HG03354 (cell line): ENCODE measurements at regions not wholly inside any gene's neighbourhood (a gene's known extent, or its start where the extent isn't known, plus 50 kb on each side); places are given as distances from the start of the nearest gene placed in this dataset.
"Not testable (repeated sequence)": the region's sequence is repeated elsewhere in the genome, so short reads cannot be mapped to it uniquely, and the experiment has no call there.

Experiments used
- ATAC-seq: cut with Tn5 transposase; IDR thresholded peaks from one replicate; pipeline ENCODE4 v1.9.1; 2021; ENCODE audit warnings: mild to moderate bottlenecking; ENCODE audit not compliant: unreplicated experiment, poor library complexity, severe bottlenecking

DNA sequence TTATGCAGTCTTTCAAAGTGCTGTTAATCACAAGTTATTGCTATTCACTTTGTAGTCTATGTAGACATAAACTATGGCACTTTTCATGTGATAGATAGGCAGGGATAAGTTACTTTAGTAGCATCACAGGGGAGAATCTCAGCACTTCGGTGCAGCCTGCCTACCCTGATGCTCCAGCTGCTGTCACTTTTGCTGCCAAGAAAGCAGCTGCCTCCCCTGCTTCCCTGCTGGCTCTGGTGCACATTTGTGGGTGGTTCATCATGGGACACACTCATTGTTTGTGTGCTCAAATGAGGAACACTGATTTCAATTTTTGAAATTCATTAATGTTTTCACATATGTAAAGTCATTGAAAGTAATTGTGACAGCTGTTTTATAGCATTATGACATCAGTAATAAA is 272.6 kb downstream of the S1PR1 start:
- ATAC-seq = no peak

DNA sequence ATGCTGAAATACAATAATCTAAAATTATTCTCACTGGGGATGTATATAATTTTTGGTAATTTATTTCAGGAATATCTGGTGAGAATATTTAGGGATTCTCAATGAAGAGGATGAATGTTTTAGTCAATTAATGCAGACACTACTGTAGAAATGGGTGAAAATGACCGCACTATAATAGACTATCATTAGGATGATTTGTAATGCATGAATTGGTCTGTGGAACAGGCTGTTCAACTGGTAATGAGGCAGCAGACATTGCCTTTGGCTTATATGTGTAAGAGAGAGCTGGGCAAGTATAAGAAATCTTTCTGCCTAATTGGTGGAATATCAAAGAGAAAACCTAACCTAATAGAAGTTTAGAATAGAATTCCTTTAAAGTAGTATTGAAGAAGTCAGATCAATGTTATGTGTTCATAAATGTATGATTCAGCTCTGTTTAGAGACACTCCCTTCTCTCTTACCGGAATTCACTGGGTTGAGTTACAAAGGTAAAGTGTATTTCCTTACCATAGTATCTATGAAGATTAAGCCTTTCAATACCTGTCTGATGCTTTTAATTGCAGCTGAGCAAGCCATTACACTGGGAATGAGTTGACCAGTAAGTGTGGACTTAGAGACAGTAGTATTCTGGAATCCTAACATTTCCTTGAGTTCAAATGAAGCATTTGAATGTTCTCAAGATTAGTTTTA is 274.5 kb downstream of the S1PR1 start:
- no peak for ATAC-seq

DNA sequence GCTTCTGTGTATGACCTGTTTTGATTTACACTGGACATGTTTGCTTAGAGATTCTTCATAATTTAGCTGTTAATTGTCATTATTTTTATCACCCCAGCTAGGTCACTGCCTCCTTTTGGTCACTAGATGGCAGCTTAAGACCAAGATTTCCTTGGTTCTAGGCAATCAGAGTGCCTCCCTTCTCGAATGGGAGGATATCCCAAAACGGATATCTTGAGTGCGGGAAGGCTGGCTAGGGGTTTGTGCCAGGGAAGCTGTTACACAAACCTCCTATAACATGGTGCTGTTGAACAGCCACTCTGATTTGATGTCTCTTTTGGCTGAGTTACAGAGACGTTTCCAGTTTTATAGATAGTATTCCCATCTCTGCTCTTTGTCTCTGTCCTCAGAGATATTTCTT is 283.5 kb downstream of the S1PR1 start:
- ATAC-seq = peak; percentile 92

DNA sequence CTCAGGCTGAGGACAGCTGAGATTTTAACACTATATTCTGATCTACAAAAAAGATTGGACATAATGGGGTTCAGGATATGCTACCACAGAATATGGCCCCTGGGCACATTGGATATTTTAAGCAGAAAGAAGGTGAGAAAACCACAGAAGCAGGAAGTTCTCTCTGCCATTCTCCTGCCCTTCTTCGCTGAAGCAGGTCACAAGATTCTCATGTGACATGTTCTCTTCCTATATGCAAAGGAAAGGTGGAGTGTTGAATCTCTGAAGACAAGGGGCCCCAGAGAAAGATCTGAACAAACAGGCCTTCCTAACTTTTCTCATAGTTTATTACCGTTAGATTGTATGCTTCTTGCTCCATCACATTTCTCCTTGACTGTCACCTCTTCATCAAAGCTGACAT is 285.7 kb downstream of the S1PR1 start:
- no peak for ATAC-seq

DNA sequence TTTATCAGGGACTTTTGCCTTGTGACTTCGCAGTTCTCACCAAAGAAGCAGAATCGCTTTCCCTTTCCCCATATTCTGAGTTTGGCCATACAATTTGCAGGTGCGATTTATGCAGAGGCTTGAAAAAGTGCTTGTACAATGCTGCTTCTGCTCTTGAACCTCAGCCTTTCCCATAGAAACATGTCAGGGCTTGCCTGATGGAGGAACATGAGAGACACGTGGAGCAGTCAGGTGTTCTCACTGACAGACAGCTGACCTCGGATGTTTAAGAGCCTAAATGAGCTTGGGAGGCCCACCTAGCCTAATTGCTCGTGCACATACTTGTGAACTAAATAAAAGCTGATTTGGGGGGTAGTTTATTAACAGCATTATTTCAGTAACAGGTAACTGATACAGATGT is 290.0 kb downstream of the S1PR1 start:
- no peak for ATAC-seq

DNA sequence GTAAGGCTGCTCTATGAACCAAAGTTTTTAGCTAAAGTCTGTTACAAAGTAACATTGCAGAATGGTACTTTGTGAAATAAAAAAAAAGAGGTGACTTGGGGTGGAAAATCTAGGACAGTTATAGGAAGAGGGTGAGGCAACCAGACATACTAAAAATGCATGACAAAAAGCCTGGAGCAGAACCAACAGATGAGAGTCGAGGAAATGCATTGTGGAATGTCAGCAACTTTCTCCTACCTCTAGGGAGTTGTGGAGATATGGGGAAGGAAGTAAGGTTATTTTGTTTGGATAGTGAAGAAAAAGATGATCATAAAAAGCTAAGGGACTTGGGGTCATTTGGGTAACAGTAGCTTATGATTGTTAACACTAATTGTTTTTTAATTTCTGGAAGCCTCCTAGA is 295.6 kb downstream of the S1PR1 start:
- no peak for ATAC-seq

DNA sequence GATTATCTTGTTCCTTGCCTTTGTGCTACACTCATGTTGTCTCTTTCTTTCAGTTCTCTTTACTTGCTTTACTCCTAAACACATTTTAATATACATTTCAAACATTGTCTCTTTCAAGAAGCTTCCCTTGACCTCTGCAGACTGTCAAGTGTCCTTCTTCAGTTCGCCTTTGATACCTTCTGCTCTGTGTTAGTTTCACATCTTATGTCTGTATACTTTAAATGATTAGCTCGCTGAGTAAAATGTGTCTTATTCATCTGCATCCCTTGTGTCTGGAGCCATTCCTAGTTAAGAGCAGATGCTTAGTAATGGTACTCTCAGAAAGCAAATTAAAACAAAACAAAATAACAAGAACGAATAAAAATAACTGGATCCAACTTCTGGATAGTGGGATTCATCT is 303.3 kb downstream of the S1PR1 start:
- no peak for ATAC-seq

DNA sequence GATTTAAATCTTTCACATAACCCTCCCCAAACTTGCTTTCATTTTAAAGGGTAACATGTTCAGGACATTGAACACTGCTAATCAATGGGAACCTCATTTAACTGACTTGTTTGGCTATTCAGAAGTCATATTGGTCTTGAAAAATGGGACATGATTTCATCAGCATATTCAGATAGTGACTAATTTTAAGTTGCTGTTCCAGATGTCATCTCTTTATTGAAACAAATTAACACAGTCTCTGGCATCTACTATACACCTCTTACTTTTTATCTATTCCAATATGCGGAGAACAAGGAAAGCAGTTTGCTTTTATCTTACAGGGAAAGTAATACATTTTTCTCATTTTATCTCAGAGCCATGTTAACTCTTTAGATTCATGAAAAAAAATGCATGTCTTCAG is 310.1 kb downstream of the S1PR1 start:
- ATAC-seq = no peak

DNA sequence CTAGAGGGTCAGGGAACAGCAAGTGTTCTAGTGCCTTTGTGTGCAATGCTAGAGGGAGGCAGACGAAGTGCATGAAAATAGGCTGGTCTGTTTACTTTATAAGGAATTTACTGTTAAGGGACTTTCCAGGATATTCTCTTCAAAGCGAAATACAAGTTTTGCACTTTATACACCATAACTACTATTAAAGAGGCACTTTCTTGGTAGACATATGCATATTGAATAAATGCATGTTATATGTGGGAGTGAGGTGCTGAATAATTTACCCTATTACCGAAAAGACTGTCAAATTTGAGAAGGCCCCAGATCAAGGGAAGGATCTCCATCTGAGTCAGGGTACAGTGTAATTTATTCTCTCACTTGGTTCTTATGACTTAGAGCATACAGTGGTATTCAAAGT is 310.5 kb downstream of the S1PR1 start:
- ATAC-seq = no peak

DNA sequence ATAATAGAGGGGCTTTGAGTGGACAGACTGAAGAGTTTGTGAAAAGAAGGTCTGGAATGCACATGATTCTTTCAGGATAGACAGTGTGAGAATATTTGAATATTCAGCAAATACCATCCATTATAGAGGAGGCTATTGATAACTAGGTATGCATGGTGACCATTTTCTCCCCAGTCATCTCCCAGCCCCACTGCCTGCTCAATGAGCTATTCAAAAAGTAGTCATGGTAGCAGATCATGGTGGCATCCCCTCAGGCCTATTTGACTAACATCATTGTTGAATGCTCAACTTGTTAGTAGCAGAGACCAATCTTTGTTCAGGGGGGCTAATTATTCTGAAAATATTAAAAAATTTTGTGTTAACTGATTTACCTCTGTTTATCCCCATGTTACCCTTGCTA is 311.6 kb downstream of the S1PR1 start:
- ATAC-seq = no peak

DNA sequence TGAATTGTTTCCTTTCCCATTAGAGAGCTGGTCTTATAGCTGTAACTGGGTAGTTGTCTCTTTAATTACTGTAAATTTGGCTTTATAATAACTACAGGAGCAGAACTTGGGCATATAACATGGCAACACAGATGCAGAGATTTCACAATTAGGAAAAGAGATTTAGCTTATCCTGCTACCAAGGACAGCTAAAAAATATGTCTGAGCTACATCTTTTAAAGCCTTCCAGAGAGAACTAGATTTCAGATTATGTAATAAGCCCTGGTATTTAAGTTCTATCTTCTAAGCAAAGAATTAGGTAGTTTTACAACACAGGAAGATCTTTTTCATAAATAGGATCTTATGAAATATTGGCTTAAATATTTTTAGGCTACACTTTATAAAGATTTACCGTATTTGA is 313.8 kb downstream of the S1PR1 start:
- no peak for ATAC-seq

DNA sequence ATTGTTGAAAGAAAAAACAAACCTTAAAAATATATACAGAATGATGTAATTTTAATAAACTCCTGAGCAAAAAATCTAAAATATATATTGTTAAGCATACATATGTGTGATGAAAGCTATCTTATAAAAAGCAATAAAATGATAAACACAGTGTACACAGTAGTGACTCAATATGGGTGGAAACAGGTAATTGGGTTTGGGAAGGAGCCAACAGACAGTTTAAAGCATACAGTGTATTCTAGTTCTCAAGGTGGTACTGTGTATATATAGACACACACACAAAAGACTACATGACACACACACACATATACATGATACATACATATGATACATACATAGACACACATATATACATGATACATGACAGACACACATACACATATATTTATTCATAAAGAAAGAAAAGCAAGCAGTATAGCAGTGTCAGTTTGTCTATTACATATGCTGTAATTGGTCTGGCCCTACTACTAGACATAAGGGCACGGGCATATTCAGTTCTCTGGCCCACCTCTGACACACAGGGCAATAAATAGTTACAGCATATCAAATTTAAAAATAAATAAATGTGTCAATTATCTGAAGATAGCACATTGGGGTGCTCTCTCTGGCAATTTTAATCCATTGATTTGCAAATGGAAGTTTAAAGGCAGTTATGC is 330.2 kb downstream of the S1PR1 start:
- no peak for ATAC-seq

DNA sequence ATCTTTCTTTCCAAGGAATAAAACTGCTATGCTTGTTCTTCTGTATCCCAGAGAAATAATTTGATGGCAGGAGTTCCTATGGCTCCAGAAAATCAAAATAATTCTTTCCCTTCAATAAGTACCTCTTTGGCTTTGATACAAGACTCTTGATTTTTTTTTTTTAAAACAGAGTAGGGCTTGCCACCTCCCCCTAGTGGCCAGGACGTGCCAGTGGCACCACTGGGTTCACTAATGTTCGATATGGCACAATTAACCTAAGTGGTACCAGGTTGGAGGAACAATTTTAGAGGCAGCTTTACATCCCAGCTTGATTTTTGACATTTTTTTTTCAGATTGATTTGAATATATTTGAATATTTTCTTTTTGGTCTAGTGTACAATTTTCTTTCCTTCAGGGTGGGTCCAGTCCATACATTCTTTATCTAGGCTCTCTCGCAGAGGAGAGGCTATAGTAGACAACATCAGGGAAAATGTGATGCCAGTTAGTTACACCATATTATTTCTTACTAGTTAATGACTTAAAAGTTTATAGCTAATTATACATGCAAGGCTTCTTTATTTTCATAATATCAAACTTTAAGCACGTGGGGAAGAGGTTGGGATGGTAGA is 330.9 kb downstream of the S1PR1 start:
- peak; percentile 98 for ATAC-seq

DNA sequence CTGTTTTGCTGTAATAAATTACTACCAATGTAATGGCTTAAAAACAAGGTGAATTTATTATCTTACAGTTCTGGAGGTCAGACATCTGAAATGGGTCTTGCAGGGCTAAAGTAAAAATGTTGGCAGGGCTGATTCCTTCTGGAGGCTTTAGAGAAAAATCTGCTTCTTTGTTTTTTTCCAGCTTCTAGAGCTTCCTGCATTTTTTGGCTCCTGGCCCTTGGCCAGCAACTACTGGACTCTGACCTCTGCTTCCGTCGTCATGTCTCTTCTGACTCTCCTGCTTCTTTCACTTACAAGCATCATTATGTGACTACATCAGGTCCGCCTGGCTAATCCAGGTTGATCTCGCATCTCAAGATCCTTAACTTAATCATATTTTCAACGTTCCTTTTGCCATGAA is 350.9 kb downstream of the S1PR1 start:
- ATAC-seq = no peak

DNA sequence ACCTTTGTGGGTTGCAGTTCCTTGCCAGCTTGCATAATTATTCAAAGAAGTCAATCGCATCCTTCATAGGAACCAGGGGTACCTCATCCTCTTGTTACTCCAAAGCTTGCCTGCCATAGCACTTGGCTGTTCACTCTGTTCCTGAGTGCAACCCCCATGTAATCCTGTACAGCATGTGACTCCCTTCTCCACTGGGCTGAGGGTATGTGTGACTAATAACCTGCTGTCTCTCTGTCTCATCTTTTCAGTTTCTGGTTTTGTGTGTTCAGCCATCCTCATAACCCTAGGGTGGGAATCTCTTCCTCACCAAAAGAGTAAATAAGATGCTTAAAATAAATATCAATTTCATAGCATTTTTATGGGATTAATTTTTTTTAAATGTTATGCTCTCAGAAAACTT is 351.9 kb downstream of the S1PR1 start:
- no peak for ATAC-seq

DNA sequence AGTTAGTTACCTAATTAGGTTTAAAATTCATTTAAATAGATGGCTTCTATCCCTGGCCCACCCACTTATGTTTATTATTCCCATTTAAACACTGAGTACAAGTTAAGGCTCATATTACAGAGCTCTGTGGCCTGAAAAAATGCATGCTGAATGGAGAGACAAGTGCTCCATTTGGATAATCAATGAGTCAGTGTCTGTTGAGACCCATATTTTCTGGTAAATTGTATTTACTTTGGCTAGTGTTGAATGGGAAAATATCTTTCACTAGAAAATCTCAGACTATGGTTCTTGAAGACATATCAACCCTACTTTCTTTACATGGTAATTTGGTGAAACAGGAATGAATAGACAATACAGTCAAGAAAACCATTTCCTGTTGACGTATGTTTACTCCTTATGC is 356.0 kb downstream of the S1PR1 start:
- no peak for ATAC-seq

DNA sequence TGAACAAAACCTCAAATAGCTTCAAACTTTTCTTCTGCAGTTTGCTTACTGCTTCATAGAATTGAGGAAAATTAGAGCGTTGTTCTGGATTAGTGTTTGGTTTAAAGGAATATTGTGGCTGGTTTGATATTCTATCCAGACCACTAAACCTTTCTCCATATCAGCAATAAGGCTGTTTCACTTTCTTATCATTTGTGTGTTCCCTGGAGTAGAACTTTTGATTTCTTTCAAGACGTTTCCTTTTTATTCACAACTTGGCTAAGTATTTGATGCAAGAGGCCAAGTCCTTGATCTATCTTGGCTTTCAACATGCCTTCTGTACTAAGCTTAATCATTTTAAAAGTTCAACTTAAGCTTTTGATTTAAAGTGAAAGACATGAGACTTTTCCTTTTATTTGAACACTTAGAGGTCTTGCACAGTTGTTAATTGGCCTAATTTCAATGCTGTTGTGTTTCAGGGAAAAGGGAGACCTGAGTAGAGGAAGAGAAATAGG is 359.1 kb downstream of the S1PR1 start:
- ATAC-seq = no peak

DNA sequence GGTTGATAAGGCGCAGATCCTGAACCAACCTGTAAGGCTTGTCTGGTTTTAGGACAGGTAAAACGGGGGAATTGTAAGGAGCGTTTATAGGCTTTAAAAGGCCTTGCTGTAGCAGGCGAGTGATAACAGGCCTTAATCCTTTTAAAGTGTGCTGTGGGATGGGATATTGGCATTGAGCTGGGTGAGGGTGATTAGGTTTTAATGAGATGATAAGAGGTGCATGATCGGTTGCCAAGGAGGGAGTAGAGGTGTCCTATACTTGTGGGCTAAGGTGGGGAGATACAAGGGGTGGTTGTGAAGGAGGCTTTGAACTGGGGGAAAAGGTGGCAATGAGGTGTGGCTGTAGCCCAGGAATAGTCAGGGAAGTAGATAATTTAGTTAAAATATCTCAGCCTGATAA is 363.8 kb downstream of the S1PR1 start:
- ATAC-seq = not testable (repeated sequence)

DNA sequence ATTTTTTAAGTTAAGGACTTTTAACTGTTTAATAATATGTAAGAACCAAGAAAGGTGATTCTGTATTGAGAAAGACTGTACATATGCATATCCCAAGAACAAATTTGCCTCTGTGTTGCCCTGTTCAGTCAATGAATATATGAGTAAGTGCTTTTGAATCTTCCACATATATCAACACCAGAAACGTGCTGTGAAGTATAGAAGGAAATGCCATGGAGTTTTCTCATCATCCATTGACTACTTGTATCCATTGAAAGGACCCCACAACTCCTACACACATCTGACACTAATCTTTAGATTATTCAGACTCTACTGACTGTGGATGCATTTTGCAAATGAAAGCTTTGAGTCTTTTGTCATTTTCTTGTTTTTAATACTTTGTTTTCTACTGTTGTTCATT is 366.9 kb downstream of the S1PR1 start:
- no peak for ATAC-seq

DNA sequence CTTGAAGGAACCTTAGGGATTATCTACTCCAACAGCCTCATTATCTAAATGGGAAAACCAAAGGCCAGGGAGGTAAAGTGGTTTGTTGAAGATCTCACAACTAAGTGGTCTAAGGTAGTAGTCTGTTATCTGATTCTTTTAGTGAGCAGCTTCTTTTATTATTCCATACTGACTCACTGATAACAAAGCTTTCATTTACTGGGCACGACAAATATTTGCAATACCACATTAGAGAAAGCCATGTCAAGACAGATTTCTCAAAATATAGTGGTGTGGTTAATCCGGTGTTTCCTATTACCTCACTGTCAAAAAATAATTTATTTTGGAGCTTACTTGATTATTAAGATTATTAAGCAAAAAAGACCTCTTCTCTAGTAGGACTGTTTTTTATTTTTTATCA is 369.1 kb downstream of the S1PR1 start:
- ATAC-seq = no peak

DNA sequence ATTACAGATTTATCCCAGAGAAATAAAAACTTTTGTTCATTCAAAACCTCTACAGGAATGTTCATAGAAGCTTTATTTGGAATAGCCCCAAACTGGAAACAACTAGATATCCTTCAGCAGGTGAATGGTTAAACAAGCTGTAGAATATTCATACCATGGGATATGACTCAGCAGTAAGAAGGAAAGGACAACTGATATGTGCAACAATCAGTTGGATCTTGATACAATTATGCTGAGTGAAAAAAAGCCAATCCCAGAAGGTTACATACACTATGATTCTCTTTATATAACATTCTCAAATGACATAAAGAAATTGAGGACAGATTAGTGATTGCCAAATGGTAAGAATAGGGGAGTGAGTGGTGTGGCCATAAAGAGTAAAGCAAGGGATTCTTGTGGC is 376.7 kb downstream of the S1PR1 start:
- ATAC-seq = no peak
